SK-N-SH treated with all-trans-retinoic acid at 6 μM for 48 hours (cell line): ENCODE measurements at regions not wholly inside any gene's neighbourhood (a gene's known extent, or its start where the extent isn't known, plus 50 kb on each side); places are given as distances from the start of the nearest gene placed in this dataset.
"Not testable (repeated sequence)": the region's sequence is repeated elsewhere in the genome, so short reads cannot be mapped to it uniquely, and the experiment has no call there.

Experiments used
- ARNTL ChIP-seq: fragments of 450-650 bp; formaldehyde crosslinking; IDR thresholded peaks from 2 replicates; pipeline ENCODE4 v1.5.0; 2020; ENCODE audit warnings: low read depth, mild to moderate bottlenecking, moderate library complexity, borderline replicate concordance
- ESRRG ChIP-seq: fragments of 250-450 bp; sonication (Bioruptor Pico); IDR thresholded peaks from 2 replicates; pipeline ENCODE4 v1.6.1; 2021; ENCODE audit warnings: mild to moderate bottlenecking
- OSR1 ChIP-seq: fragments of 250-450 bp; sonication (Bioruptor Pico); IDR thresholded peaks from 2 replicates; pipeline ENCODE4 v1.8.0; 2022; ENCODE audit warnings: moderate library complexity, mild to moderate bottlenecking, inconsistent platforms
- SNAI2 ChIP-seq: fragments of 250-450 bp; sonication (Bioruptor Pico); IDR thresholded peaks from 2 replicates; pipeline ENCODE4 v1.5.0; 2020; ENCODE audit warnings: mild to moderate bottlenecking, moderate library complexity
- TCF4 ChIP-seq: fragments of 250-450 bp; sonication (Bioruptor Pico); IDR thresholded peaks from 2 replicates; pipeline ENCODE4 v1.8.0; 2021; ENCODE audit warnings: mild to moderate bottlenecking, moderate library complexity, borderline replicate concordance
- TOX ChIP-seq: fragments of 250-450 bp; sonication (Bioruptor Pico); IDR thresholded peaks from 2 replicates; pipeline ENCODE4 v1.8.0; 2021; ENCODE audit warnings: mild to moderate bottlenecking, moderate library complexity, borderline replicate concordance
- ZFP3 ChIP-seq: fragments of 250-450 bp; sonication (Bioruptor Pico); IDR thresholded peaks from 2 replicates; pipeline ENCODE4 v1.5.0; 2020; ENCODE audit warnings: mild to moderate bottlenecking, moderate library complexity
- ZFP30 ChIP-seq: fragments of 450-650 bp; formaldehyde crosslinking; IDR thresholded peaks from 2 replicates; pipeline ENCODE4 v1.5.0; 2022; ENCODE audit warnings: mild to moderate bottlenecking, moderate library complexity
- ZNF70 ChIP-seq: fragments of 450-650 bp; formaldehyde crosslinking; IDR thresholded peaks from 2 replicates; pipeline ENCODE4 v1.5.0; 2020; ENCODE audit warnings: mild to moderate bottlenecking, moderate library complexity
- ZNF8 ChIP-seq: fragments of 450-650 bp; formaldehyde crosslinking; IDR thresholded peaks from 2 replicates; pipeline ENCODE4 v1.5.0; 2020; ENCODE audit warnings: mild to moderate bottlenecking, moderate library complexity
- TF ChIP-seq, protein P1 (sequence below): fragments of 250-450 bp; sonication (Bioruptor Pico); IDR thresholded peaks from 2 replicates; pipeline ENCODE4 v1.5.1; 2020; ENCODE audit warnings: low read depth, mild to moderate bottlenecking, moderate library complexity
- TF ChIP-seq, protein P2 (sequence below): fragments of 250-450 bp; sonication (Bioruptor Pico); IDR thresholded peaks from 2 replicates; pipeline ENCODE4 v1.8.0; 2020; ENCODE audit warnings: mild to moderate bottlenecking, moderate library complexity, borderline replicate concordance
- TF ChIP-seq, protein P3 (sequence below): fragments of 250-450 bp; sonication (Bioruptor Pico); IDR thresholded peaks from 2 replicates; pipeline ENCODE4 v1.8.0; 2021; ENCODE audit warnings: low read depth, mild to moderate bottlenecking, moderate library complexity, borderline replicate concordance
- TF ChIP-seq, protein P4 (sequence below): fragments of 250-450 bp; sonication (Bioruptor Pico); IDR thresholded peaks from 2 replicates; pipeline ENCODE4 v1.5.1; 2021; ENCODE audit warnings: mild to moderate bottlenecking, moderate library complexity

DNA sequence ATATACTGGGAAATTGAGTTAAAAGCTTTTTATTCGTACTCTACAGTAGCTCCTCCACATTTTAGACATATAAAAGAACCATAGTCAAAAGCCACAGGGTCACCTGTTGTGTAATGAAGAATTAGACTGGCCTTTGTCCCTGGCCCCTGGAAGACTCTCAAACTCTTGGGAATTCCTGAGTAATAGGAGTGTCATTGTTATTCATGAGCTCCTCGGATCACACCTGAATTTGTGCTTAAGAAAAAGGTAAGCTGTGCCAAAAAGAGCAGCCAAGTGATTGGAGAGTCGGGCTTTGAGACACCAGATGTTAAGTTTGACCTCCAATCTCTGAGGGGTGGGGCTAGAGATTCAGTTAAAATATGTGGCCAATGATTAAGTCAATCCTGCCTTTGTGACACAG lies 405.8 kb upstream of the ANKRD20A1 start:
- not testable (repeated sequence) for TF ChIP-seq TOX (CRISPR knock-in tag); ESRRG (CRISPR knock-in tag); ZFP3 (CRISPR knock-in tag); TCF4 (CRISPR knock-in tag); ZNF70; SNAI2; ARNTL (CRISPR knock-in tag); OSR1; ZNF8; ZFP30 (CRISPR knock-in tag)
- TF ChIP-seq, protein P1, sequence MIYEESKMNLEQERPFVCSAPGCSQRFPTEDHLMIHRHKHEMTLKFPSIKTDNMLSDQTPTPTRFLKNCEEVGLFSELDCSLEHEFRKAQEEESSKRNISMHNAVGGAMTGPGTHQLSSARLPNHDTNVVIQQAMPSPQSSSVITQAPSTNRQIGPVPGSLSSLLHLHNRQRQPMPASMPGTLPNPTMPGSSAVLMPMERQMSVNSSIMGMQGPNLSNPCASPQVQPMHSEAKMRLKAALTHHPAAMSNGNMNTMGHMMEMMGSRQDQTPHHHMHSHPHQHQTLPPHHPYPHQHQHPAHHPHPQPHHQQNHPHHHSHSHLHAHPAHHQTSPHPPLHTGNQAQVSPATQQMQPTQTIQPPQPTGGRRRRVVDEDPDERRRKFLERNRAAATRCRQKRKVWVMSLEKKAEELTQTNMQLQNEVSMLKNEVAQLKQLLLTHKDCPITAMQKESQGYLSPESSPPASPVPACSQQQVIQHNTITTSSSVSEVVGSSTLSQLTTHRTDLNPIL (CRISPR knock-in tag) = not testable (repeated sequence)
- TF ChIP-seq, protein P2, sequence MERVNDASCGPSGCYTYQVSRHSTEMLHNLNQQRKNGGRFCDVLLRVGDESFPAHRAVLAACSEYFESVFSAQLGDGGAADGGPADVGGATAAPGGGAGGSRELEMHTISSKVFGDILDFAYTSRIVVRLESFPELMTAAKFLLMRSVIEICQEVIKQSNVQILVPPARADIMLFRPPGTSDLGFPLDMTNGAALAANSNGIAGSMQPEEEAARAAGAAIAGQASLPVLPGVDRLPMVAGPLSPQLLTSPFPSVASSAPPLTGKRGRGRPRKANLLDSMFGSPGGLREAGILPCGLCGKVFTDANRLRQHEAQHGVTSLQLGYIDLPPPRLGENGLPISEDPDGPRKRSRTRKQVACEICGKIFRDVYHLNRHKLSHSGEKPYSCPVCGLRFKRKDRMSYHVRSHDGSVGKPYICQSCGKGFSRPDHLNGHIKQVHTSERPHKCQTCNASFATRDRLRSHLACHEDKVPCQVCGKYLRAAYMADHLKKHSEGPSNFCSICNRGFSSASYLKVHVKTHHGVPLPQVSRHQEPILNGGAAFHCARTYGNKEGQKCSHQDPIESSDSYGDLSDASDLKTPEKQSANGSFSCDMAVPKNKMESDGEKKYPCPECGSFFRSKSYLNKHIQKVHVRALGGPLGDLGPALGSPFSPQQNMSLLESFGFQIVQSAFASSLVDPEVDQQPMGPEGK (CRISPR knock-in tag) = not testable (repeated sequence)
- TF ChIP-seq, protein P3, sequence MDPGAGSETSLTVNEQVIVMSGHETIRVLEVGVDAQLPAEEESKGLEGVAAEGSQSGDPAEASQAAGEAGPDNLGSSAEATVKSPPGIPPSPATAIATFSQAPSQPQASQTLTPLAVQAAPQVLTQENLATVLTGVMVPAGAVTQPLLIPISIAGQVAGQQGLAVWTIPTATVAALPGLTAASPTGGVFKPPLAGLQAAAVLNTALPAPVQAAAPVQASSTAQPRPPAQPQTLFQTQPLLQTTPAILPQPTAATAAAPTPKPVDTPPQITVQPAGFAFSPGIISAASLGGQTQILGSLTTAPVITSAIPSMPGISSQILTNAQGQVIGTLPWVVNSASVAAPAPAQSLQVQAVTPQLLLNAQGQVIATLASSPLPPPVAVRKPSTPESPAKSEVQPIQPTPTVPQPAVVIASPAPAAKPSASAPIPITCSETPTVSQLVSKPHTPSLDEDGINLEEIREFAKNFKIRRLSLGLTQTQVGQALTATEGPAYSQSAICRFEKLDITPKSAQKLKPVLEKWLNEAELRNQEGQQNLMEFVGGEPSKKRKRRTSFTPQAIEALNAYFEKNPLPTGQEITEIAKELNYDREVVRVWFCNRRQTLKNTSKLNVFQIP (CRISPR knock-in tag) = not testable (repeated sequence)
- TF ChIP-seq, protein P4, sequence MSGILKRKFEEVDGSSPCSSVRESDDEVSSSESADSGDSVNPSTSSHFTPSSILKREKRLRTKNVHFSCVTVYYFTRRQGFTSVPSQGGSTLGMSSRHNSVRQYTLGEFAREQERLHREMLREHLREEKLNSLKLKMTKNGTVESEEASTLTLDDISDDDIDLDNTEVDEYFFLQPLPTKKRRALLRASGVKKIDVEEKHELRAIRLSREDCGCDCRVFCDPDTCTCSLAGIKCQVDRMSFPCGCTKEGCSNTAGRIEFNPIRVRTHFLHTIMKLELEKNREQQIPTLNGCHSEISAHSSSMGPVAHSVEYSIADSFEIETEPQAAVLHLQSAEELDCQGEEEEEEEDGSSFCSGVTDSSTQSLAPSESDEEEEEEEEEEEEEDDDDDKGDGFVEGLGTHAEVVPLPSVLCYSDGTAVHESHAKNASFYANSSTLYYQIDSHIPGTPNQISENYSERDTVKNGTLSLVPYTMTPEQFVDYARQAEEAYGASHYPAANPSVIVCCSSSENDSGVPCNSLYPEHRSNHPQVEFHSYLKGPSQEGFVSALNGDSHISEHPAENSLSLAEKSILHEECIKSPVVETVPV (CRISPR knock-in tag) = not testable (repeated sequence)
